Astrocyte (in vitro differentiated cells and primary cell): ENCODE measurements at regions not wholly inside any gene's neighbourhood (a gene's known extent, or its start where the extent isn't known, plus 50 kb on each side); places are given as distances from the start of the nearest gene placed in this dataset.

Experiments used
- DNase-seq: peaks from one replicate; pipeline ENCODE4 v3.0.0-alpha.2; 2010; ENCODE audit warnings: low read depth
- FAIRE-seq: peaks from 2 replicates; lab custom pipeline; 2011; peaks lifted over from hg19 to GRCh38; lab: Jason Lieb, UNC
- H2AFZ ChIP-seq: 2 replicates; pipeline ENCODE4 v1.6.0; 2012; ENCODE audit warnings: low read depth, low read length, inconsistent platforms
- H3K27ac ChIP-seq: 2 replicates; pipeline ENCODE4 v1.5.1; 2011; ENCODE audit warnings: low read depth, low read length, inconsistent platforms
- H3K27me3 ChIP-seq: 2 replicates; pipeline ENCODE4 v1.6.0; 2011; ENCODE audit warnings: low read length, inconsistent platforms; ENCODE audit not compliant: insufficient read depth
- H3K36me3 ChIP-seq: 2 replicates; pipeline ENCODE4 v1.5.1; 2011; ENCODE audit warnings: low read length, inconsistent platforms; ENCODE audit not compliant: insufficient read depth
- H3K4me1 ChIP-seq: 2 replicates; pipeline ENCODE4 v1.5.1; 2011; ENCODE audit warnings: low read length, inconsistent platforms; ENCODE audit not compliant: insufficient read depth
- H3K4me2 ChIP-seq: 2 replicates; pipeline ENCODE4 v1.6.0; 2012; ENCODE audit warnings: low read length, inconsistent platforms
- H3K4me3 ChIP-seq: 2 replicates; pipeline ENCODE4 v1.5.1; 2011; ENCODE audit warnings: low read depth, mild to moderate bottlenecking, low read length, inconsistent platforms; ENCODE audit not compliant: insufficient read depth
- H3K79me2 ChIP-seq: 2 replicates; pipeline ENCODE4 v1.6.0; 2012; ENCODE audit warnings: mild to moderate bottlenecking, low read length, inconsistent platforms; ENCODE audit not compliant: insufficient read depth
- H3K9ac ChIP-seq: 2 replicates; pipeline ENCODE4 v1.6.0; 2012; ENCODE audit warnings: mild to moderate bottlenecking, low read length, inconsistent platforms
- H3K9me3 ChIP-seq: 2 replicates; pipeline ENCODE4 v1.5.1; 2012; ENCODE audit warnings: low read depth, mild to moderate bottlenecking, low read length, inconsistent platforms; ENCODE audit not compliant: insufficient read depth
- H4K20me1 ChIP-seq: 2 replicates; pipeline ENCODE4 v1.6.0; 2012; ENCODE audit warnings: low read length, inconsistent platforms; ENCODE audit not compliant: insufficient read depth
- H3K27ac Mint-ChIP-seq: one replicate; pipeline ENCODE4 v1.8.0; 2021; ENCODE audit warnings: mild to moderate bottlenecking, mixed read lengths; ENCODE audit not compliant: unreplicated experiment
- H3K27me3 Mint-ChIP-seq: one replicate; pipeline ENCODE4 v1.8.0; 2021; ENCODE audit warnings: low read depth, mixed read lengths; ENCODE audit not compliant: unreplicated experiment
- H3K36me3 Mint-ChIP-seq: one replicate; pipeline ENCODE4 v1.8.0; 2021; ENCODE audit warnings: low read depth, mixed read lengths; ENCODE audit not compliant: unreplicated experiment
- H3K4me1 Mint-ChIP-seq: one replicate; pipeline ENCODE4 v1.8.0; 2021; ENCODE audit warnings: low read depth, mixed read lengths; ENCODE audit not compliant: unreplicated experiment
- H3K4me3 Mint-ChIP-seq: one replicate; pipeline ENCODE4 v1.8.0; 2021; ENCODE audit warnings: mild to moderate bottlenecking, moderate library complexity, mixed read lengths; ENCODE audit not compliant: unreplicated experiment
- H3K9me3 Mint-ChIP-seq: one replicate; pipeline ENCODE4 v1.8.0; 2021; ENCODE audit warnings: mild to moderate bottlenecking, mixed read lengths; ENCODE audit not compliant: unreplicated experiment
- EZH2 ChIP-seq: IDR thresholded peaks from 2 replicates; pipeline ENCODE4 v1.6.1; 2012; ENCODE audit warnings: mild to moderate bottlenecking, low read length, inconsistent platforms; ENCODE audit not compliant: insufficient read depth
- TF ChIP-seq, protein P1 (sequence below): IDR thresholded peaks from 2 replicates; pipeline ENCODE4 v1.5.1; 2011; ENCODE audit warnings: low read depth, mild to moderate bottlenecking, inconsistent platforms, low read length, moderate library complexity; ENCODE audit not compliant: insufficient read depth

DNA sequence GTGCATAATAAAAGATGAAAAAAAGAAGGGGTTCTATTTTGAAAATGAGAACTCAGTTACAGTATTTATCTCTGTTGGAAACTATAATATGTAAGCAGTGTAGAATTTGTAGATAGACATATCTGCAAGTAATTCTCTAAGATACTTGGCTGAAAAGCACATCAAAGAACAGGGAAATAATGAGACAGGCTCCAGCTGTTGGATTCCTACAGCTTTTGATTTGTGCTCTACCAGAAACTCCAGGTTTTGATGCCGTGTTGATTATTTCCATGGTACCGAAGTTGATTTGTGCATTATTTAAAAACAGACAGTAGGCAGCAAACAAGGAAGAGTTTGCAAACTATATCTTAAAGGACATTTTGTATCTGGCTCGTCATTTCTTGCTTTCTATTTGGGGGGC is 2098.7 kb upstream of the WWC1 start:
- Histone ChIP-seq H3K4me1 (no peaks in the 10 kb centered on the region), H3K9ac (no peak overlapping the region), H3K4me3 (no peak overlapping the region), H2AFZ (no peak overlapping the region), H3K4me2 (no peak overlapping the region), H4K20me1 (no peaks in the 10 kb centered on the region), H3K27ac (no peak overlapping the region), H3K9me3 (no peaks in the 10 kb centered on the region), H3K27me3 (no peaks in the 10 kb centered on the region), H3K36me3 (no peaks in the 10 kb centered on the region), H3K79me2 (no peaks in the 10 kb centered on the region)
- Mint-ChIP-seq H3K27me3 (no peaks in the 10 kb centered on the region), H3K4me3 (no peak overlapping the region), H3K4me1 (no peaks in the 10 kb centered on the region), H3K9me3 (no peaks in the 10 kb centered on the region), H3K27ac (no peak overlapping the region), H3K36me3 (no peaks in the 10 kb centered on the region)
- TF ChIP-seq, protein P1, sequence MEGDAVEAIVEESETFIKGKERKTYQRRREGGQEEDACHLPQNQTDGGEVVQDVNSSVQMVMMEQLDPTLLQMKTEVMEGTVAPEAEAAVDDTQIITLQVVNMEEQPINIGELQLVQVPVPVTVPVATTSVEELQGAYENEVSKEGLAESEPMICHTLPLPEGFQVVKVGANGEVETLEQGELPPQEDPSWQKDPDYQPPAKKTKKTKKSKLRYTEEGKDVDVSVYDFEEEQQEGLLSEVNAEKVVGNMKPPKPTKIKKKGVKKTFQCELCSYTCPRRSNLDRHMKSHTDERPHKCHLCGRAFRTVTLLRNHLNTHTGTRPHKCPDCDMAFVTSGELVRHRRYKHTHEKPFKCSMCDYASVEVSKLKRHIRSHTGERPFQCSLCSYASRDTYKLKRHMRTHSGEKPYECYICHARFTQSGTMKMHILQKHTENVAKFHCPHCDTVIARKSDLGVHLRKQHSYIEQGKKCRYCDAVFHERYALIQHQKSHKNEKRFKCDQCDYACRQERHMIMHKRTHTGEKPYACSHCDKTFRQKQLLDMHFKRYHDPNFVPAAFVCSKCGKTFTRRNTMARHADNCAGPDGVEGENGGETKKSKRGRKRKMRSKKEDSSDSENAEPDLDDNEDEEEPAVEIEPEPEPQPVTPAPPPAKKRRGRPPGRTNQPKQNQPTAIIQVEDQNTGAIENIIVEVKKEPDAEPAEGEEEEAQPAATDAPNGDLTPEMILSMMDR = no peak
- TF ChIP-seq EZH2 = no peak
- DNase-seq (no peak), FAIRE-seq (no peak)

DNA sequence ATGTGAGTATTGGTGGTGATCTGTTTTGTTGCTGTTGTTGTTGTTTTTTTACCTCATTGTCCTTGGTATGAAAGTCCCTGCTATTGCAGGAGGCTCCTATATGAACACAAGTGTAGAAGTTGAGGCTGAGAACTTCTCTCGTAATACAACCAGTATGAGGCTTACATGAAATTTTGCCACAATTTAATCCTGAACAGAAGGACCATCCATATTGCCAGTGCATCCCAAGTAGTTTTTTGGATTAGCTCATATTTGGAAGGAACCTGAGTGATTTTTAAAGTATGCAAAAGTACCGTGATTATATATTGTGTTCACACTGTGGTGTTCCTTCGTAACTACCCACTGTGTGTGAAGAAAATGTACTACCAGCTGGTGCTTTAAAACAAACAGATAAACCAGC is 2095.5 kb upstream of the WWC1 start:
- DNase-seq (no peak), FAIRE-seq (no peak)
- no peak overlapping the region for H3K9ac ChIP-seq
- no peaks in the 10 kb centered on the region for H3K36me3 ChIP-seq
- Mint-ChIP-seq H3K4me3 (no peak overlapping the region), H3K4me1 (no peaks in the 10 kb centered on the region), H3K36me3 (no peaks in the 10 kb centered on the region), H3K27ac (no peak overlapping the region), H3K27me3 (no peaks in the 10 kb centered on the region), H3K9me3 (no peaks in the 10 kb centered on the region)
- H4K20me1 ChIP-seq = no peaks in the 10 kb centered on the region
- no peaks in the 10 kb centered on the region for H3K79me2 ChIP-seq
- no peak for TF ChIP-seq EZH2
- TF ChIP-seq, protein P1 = no peak
- H2AFZ ChIP-seq = no peak overlapping the region
- H3K27ac ChIP-seq = no peak overlapping the region
- no peaks in the 10 kb centered on the region for H3K9me3 ChIP-seq
- H3K4me2 ChIP-seq = no peak overlapping the region
- no peaks in the 10 kb centered on the region for H3K4me1 ChIP-seq
- no peak overlapping the region for H3K4me3 ChIP-seq
- no peaks in the 10 kb centered on the region for H3K27me3 ChIP-seq

DNA sequence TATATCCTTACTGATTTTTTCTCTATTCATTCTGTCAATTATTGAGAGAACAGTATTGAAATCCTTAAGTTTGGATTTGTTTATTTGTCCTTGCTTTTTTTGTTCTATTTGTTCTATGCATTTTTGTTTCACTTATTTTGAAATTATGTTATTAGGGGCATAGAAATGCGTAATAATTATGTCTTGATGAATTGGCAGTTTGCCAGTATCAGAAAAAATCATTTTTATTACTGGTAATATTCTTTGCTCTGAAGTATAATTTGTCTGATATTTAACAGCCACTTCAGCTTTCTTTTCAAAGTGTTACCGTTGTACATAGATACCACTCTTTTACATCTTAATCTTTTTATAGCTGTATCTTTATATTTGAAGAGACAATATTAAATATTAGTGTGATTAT is 2090.9 kb upstream of the WWC1 start:
- no peak for DNase-seq
- H3K4me1 Mint-ChIP-seq = no peaks in the 10 kb centered on the region
- no peak overlapping the region for H2AFZ ChIP-seq
- no peaks in the 10 kb centered on the region for H3K27me3 ChIP-seq
- H3K9me3 ChIP-seq = no peaks in the 10 kb centered on the region
- H4K20me1 ChIP-seq = no peaks in the 10 kb centered on the region
- H3K4me3 ChIP-seq = no peak overlapping the region
- H3K36me3 ChIP-seq = no peaks in the 10 kb centered on the region
- no peaks in the 10 kb centered on the region for H3K36me3 Mint-ChIP-seq
- no peak overlapping the region for H3K4me3 Mint-ChIP-seq
- no peak overlapping the region for H3K27ac ChIP-seq
- no peaks in the 10 kb centered on the region for H3K79me2 ChIP-seq
- H3K4me1 ChIP-seq = no peaks in the 10 kb centered on the region
- TF ChIP-seq, protein P1 = no peak
- TF ChIP-seq EZH2 = no peak
- no peak overlapping the region for H3K4me2 ChIP-seq
- FAIRE-seq = no peak
- H3K9ac ChIP-seq = no peak overlapping the region
- H3K27me3 Mint-ChIP-seq = no peaks in the 10 kb centered on the region
- no peak overlapping the region for H3K27ac Mint-ChIP-seq
- no peaks in the 10 kb centered on the region for H3K9me3 Mint-ChIP-seq
